ENCODE measurements at regions not wholly inside any gene's neighbourhood (a gene's known extent, or its start where the extent isn't known, plus 50 kb on each side); places are given as distances from the start of the nearest gene placed in this dataset.
"Not testable (repeated sequence)": the region's sequence is repeated elsewhere in the genome, so short reads cannot be mapped to it uniquely, and the experiment has no call there.

DNA sequence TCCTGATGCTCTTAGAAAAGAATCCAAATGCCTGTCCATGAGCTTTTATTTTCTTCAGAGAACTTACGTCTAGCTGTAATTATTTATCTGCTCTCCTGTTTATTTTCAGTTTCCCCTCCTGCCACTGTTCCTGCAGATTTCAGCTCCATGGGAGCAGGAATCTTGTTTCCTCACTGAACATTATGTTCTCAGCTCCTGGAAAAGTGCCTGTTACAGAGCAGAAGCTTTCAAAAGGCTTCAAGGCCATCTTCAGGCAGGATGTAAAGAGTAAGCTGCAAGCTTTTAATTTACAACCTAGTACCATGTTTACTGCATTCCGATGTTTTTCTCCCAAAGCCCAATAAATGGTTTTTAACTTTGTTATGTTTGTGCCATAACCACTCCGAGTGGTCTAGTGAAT, 98.4 kb upstream of the BTG1 start:
- H3K4me3 Mint-ChIP-seq, result no peak overlapping the region
- no peaks in the 10 kb centered on the region for H3K27me3 Mint-ChIP-seq (ENCODE audit: low read depth)
- no peak overlapping the region for H3K27ac Mint-ChIP-seq
- DNase-seq, result no peak
- peaks cover 16% of the 10 kb centered on the region for H3K4me1 Mint-ChIP-seq (ENCODE audit: low read depth)
- intact Hi-C loops (cut with micrococcal nuclease), result no loop called here
- CTCF ChIA-PET, result interaction anchor here (0.7 kb wide), 1 partner anchor 41 kb away, joined by 3 read pairs; no protein-coding TSS in a partner anchor
- no peaks in the 10 kb centered on the region for H3K36me3 Mint-ChIP-seq (ENCODE audit: low read depth)
- H3K9me3 Mint-ChIP-seq, result no peaks in the 10 kb centered on the region

DNA sequence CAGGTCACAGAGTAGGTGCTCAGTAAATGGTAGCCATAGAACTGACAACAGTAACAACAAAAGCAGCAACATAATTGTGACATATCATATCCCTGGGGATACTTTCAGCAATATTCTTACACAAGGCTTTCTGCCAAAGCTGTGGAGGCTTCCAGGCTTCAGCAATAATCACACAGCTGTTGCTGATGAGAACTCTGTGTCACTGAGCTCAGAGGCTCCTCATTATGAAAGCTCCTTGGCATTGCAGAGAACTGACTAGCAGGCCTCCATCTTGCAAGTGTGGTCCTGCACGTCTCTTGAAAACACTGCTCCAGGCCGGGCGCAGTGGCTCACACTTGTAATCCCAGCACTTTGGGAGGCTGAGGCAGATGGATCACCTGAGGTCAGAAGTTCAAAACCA, 97.3 kb upstream of the BTG1 start:
- H3K4me1 Mint-ChIP-seq (ENCODE audit: low read depth), result peaks cover 16% of the 10 kb centered on the region
- H3K9me3 Mint-ChIP-seq, result no peaks in the 10 kb centered on the region
- intact Hi-C loops (cut with micrococcal nuclease), result no loop called here
- H3K4me3 Mint-ChIP-seq, result no peak overlapping the region
- CTCF ChIA-PET, result no interaction called here
- no peak for DNase-seq
- no peaks in the 10 kb centered on the region for H3K36me3 Mint-ChIP-seq (ENCODE audit: low read depth)
- no peak overlapping the region for H3K27ac Mint-ChIP-seq
- H3K27me3 Mint-ChIP-seq (ENCODE audit: low read depth), result no peaks in the 10 kb centered on the region

- DNase-seq, result no peak
- CTCF ChIA-PET, result no interaction called here
- no peaks in the 10 kb centered on the region for H3K9me3 Mint-ChIP-seq
- H3K4me3 Mint-ChIP-seq, result no peak overlapping the region
- H3K27ac Mint-ChIP-seq, result no peak overlapping the region
- H3K36me3 Mint-ChIP-seq (ENCODE audit: low read depth), result no peaks in the 10 kb centered on the region
- intact Hi-C loops (cut with micrococcal nuclease), result no loop called here
- no peaks in the 10 kb centered on the region for H3K27me3 Mint-ChIP-seq (ENCODE audit: low read depth)
- H3K4me1 Mint-ChIP-seq (ENCODE audit: low read depth), result peaks cover 31% of the 10 kb centered on the region
These were observed 92.3 kb upstream of the BTG1 start for GRCh38 chr12:92237762-92238523.

- Mint-ChIP-seq H3K4me3 (no peak overlapping the region), H3K4me1 (ENCODE audit: low read depth) (peaks cover 33% of the 10 kb centered on the region), H3K27ac (no peak overlapping the region), H3K36me3 (ENCODE audit: low read depth) (no peaks in the 10 kb centered on the region), H3K27me3 (ENCODE audit: low read depth) (no peaks in the 10 kb centered on the region), H3K9me3 (no peaks in the 10 kb centered on the region)
- intact Hi-C loops (cut with micrococcal nuclease), result no loop called here
- no peak for DNase-seq
- CTCF ChIA-PET, result interaction anchor here (0.7 kb wide), 1 partner anchor 313 kb away, joined by 3 read pairs; no protein-coding TSS in a partner anchor
These were observed 91.6 kb upstream of the BTG1 start for GRCh38 chr12:92237262-92237661.

DNA sequence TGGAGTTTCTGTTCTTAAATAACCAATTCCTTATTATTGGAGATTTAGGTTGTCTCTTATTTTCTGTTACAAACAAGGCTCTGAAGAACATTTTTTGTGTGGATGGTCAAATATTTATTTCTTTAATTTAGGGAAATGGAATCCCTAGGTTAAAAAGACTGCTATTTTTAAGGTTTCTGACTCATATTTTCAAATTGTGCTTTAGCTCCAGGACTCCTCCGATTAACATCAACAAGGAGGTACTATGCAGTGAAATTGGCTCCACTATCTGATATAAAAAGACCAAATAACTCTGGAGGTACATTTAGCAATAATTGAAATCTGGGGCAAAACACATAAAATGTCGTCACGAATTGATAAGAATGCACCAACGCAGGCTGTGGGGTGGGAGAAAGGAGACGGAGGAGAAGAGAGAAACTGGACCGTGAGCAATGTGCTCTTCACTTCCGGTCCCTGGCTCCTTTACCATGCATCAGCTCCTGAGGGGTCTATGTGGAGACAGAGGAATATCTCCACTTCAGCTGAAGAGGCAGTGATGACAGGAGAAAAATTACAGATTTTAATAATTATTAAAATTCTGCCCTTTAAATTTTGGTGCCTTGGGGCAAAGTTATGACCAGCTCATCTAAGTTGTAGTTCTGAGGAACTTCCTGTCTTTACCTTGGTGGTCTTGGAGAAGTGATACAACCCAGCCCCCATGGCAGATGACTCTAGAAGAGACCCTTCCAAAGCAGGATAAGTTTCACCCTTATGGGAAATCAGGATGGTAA, 90.2 kb upstream of the BTG1 start:
- CTCF ChIA-PET, result interaction anchor here (0.6 kb wide), 1 partner anchor 105 kb away, joined by 3 read pairs; no protein-coding TSS in a partner anchor
- H3K4me1 Mint-ChIP-seq (ENCODE audit: low read depth), result peaks cover 33% of the 10 kb centered on the region
- H3K36me3 Mint-ChIP-seq (ENCODE audit: low read depth), result no peaks in the 10 kb centered on the region
- H3K27ac Mint-ChIP-seq, result no peak overlapping the region
- no peak for DNase-seq
- no peaks in the 10 kb centered on the region for H3K9me3 Mint-ChIP-seq
- intact Hi-C loops (cut with micrococcal nuclease), result no loop called here
- no peaks in the 10 kb centered on the region for H3K27me3 Mint-ChIP-seq (ENCODE audit: low read depth)
- H3K4me3 Mint-ChIP-seq, result no peak overlapping the region

- Mint-ChIP-seq H3K27me3 (ENCODE audit: low read depth) (no peaks in the 10 kb centered on the region), H3K9me3 (peaks cover 1% of the 10 kb centered on the region), H3K36me3 (ENCODE audit: low read depth) (no peaks in the 10 kb centered on the region), H3K4me1 (ENCODE audit: low read depth) (peaks cover 34% of the 10 kb centered on the region), H3K27ac (peak overlapping the region; percentile 88), H3K4me3 (peak overlapping the region; percentile 5)
- CTCF ChIA-PET, result interaction anchor here (0.7 kb wide), 1 partner anchor 500 kb away, joined by 3 read pairs; no protein-coding TSS in a partner anchor
- intact Hi-C loops (cut with micrococcal nuclease), result no loop called here
- DNase-seq, result peak; percentile 71
These were observed 88.9 kb upstream of the BTG1 start for GRCh38 chr12:92234533-92234932.

GRCh38 chr12:92233346-92234015, 87.8 kb upstream of the BTG1 start:
- peaks cover 44% of the 10 kb centered on the region for H3K4me1 Mint-ChIP-seq (ENCODE audit: low read depth)
- peaks cover 1% of the 10 kb centered on the region for H3K9me3 Mint-ChIP-seq
- H3K27ac Mint-ChIP-seq, result peak overlapping the region; percentile 65
- DNase-seq, result no peak
- H3K27me3 Mint-ChIP-seq (ENCODE audit: low read depth), result no peaks in the 10 kb centered on the region
- CTCF ChIA-PET, result interaction anchor here (0.6 to 0.7 kb wide), 4 partner anchors 41 to 671 kb away, joined by 3 to 4 read pairs (median 3); no protein-coding TSS in a partner anchor
- H3K4me3 Mint-ChIP-seq, result no peak overlapping the region
- intact Hi-C loops (cut with micrococcal nuclease), result no loop called here
- H3K36me3 Mint-ChIP-seq (ENCODE audit: low read depth), result no peaks in the 10 kb centered on the region

GRCh38 chr12:92232371-92232932, 86.8 kb upstream of the BTG1 start:
- CTCF ChIA-PET, result interaction anchor here (0.7 kb wide), 2 partner anchors 42 to 670 kb away, joined by 3 read pairs; no protein-coding TSS in a partner anchor
- peaks cover 44% of the 10 kb centered on the region for H3K4me1 Mint-ChIP-seq (ENCODE audit: low read depth)
- H3K9me3 Mint-ChIP-seq; intact Hi-C loops (cut with micrococcal nuclease); H3K4me3 Mint-ChIP-seq; DNase-seq; H3K27ac Mint-ChIP-seq; H3K36me3 Mint-ChIP-seq (ENCODE audit: low read depth); H3K27me3 Mint-ChIP-seq (ENCODE audit: low read depth): not testable (repeated sequence)

GRCh38 chr12:92231945-92232344, 86.3 kb upstream of the BTG1 start:
- CTCF ChIA-PET, result not testable (repeated sequence)

GRCh38 chr12:92231532-92231931, 85.9 kb upstream of the BTG1 start:
- CTCF ChIA-PET; H3K4me3 Mint-ChIP-seq; H3K36me3 Mint-ChIP-seq (ENCODE audit: low read depth); intact Hi-C loops (cut with micrococcal nuclease); H3K27me3 Mint-ChIP-seq (ENCODE audit: low read depth); H3K27ac Mint-ChIP-seq; DNase-seq; H3K9me3 Mint-ChIP-seq: not testable (repeated sequence)
- H3K4me1 Mint-ChIP-seq (ENCODE audit: low read depth), result peaks cover 42% of the 10 kb centered on the region

More at GRCh38 chr12:92231945-92232344, 86.3 kb upstream of the BTG1 start:
- H3K4me3 Mint-ChIP-seq; H3K36me3 Mint-ChIP-seq (ENCODE audit: low read depth); H3K9me3 Mint-ChIP-seq; H3K27me3 Mint-ChIP-seq (ENCODE audit: low read depth); intact Hi-C loops (cut with micrococcal nuclease); DNase-seq; H3K27ac Mint-ChIP-seq: not testable (repeated sequence)
- peaks cover 41% of the 10 kb centered on the region for H3K4me1 Mint-ChIP-seq (ENCODE audit: low read depth)

DNA sequence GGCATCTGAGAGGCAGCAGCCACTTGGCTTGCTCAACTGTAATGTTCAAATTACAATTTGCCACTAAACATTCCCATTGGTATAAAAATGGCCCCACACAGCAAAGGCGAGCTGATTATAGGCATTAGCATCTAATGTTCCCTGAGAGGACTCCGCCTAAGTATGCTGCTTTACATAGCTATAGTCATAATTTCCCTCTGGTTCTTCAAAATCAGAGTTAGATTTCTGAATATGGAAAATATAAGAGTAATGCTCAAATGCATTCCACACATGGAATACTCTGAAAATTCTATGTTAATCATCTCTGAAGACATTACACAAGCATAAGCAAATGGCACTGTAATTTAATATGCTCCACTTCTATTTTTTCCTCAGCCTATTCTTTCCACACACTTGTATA, 83.7 kb upstream of the BTG1 start:
- H3K36me3 Mint-ChIP-seq (ENCODE audit: low read depth), result no peaks in the 10 kb centered on the region
- H3K27me3 Mint-ChIP-seq (ENCODE audit: low read depth), result no peaks in the 10 kb centered on the region
- CTCF ChIA-PET, result no interaction called here
- peaks cover 30% of the 10 kb centered on the region for H3K4me1 Mint-ChIP-seq (ENCODE audit: low read depth)
- no peak for DNase-seq
- H3K27ac Mint-ChIP-seq, result no peak overlapping the region
- peaks cover 1% of the 10 kb centered on the region for H3K9me3 Mint-ChIP-seq
- no peak overlapping the region for H3K4me3 Mint-ChIP-seq
- intact Hi-C loops (cut with micrococcal nuclease), result no loop called here

- Mint-ChIP-seq H3K27me3 (ENCODE audit: low read depth) (no peaks in the 10 kb centered on the region), H3K4me1 (ENCODE audit: low read depth) (peaks cover 14% of the 10 kb centered on the region), H3K27ac (no peak overlapping the region), H3K4me3 (no peak overlapping the region), H3K9me3 (peaks cover 1% of the 10 kb centered on the region), H3K36me3 (ENCODE audit: low read depth) (no peaks in the 10 kb centered on the region)
- DNase-seq, result no peak
- CTCF ChIA-PET, result interaction anchor here (0.7 kb wide), 1 partner anchor 845 kb away, joined by 4 read pairs; no protein-coding TSS in a partner anchor
- intact Hi-C loops (cut with micrococcal nuclease), result no loop called here
These were observed 81.3 kb upstream of the BTG1 start for GRCh38 chr12:92226961-92227360.

All from activated naive CD4-positive, alpha-beta T cell treated with anti-CD3 and anti-CD28 coated beads for 36 hours (primary cell).